GM18873 (cell line): ENCODE measurements at regions not wholly inside any gene's neighbourhood (a gene's known extent, or its start where the extent isn't known, plus 50 kb on each side); places are given as distances from the start of the nearest gene placed in this dataset.

ENCODE experiments used
- ATAC-seq: cut with Tn5 transposase; IDR thresholded peaks from one replicate; pipeline ENCODE4 v1.9.1; 2021; ENCODE audit warnings: mild to moderate bottlenecking, moderate library complexity, moderate number of reproducible peaks; ENCODE audit not compliant: unreplicated experiment, low FRiP score

DNA sequence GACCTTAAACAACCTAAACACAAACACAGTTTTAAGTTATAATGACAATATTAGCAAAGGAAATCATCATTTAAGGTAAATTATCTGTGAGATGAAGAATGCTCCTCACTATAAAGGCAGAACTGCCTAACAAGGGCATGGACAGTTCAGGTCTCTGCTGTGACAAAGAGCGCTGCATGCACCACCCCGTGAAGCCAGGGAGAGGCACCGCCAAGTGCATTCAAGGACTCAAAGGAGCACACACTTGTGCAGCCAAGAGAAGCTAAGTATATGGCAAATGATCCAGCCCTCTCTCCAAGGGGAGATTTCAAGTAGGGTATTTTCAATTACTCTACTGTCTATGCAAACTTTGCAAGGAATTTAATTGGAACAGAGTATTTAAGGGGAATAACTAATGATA, 126.0 kb downstream of the RAP2A start:
- no peak for ATAC-seq

DNA sequence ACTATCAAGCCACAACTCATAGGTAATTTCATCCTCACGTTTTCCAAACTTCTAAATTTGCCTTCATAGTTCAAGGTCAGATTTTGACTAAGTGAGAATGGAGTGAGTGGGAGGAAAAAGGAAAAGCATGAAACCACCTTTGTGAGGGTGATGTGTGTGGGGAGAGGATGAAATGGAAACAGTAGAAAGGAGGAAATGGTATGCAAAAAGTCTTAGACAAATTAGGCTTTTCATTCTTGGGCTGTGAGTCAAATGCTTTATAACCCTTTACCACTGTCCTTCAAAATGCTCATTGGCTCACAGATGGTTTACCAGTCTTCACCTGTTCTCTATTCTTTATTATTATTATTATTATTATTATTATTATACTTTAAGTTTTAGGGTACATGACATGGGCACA, 127.2 kb downstream of the RAP2A start:
- ATAC-seq = no peak

DNA sequence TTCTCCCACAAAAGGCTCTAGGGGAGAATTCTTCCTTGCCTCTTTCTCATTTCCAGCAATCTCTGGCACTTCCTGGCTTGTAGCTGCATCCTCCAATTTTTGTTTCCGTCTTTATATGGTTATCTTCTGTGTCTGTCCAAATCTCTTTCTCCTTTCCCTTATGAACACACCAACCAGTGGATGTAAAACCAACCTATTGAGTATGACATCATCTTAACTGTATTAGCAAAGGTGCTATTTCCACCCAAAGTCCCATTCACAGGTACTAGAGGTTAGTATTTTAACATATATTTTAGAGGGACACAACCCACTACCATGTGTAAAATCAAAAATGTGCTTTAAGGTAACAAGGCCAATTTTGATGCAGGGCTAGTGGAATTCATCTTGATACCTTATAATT, 129.0 kb downstream of the RAP2A start:
- no peak for ATAC-seq

DNA sequence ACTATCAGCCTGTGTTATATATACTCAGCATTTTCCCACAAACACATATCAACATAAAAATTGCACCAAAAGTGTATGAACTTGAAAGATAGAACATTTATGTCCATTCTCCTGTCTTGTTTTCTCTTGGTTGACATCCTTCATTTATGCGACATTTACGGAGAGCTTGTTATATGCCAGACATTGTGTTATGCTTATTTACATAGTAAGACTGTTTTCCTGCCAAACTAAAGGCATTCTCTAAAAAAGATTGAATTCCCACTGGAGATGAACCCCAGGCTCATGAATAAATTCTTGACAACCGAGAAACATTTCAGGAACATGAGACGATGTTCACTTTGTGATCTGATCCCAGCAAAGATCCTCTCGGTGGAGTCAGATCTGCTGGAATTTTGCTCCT, 131.0 kb downstream of the RAP2A start:
- no peak for ATAC-seq

DNA sequence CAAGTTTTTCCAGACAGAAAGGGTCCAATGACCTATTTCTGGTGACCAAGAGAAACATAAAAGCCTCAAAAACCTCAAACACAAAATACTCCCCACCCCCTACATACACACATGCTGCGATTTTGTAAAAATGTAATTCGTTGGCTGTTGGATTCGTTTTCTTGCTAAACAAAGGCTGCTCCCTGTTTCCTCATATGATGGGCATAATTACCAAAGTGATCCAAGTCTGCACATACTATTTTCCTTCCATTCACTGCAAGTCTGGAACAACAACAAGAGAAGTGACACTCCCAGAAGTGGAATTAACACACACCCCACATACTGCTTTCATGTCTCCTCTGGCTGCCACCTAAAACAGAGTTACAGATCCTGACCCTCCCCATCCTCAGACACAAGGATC, 131.9 kb downstream of the RAP2A start:
- ATAC-seq = no peak

DNA sequence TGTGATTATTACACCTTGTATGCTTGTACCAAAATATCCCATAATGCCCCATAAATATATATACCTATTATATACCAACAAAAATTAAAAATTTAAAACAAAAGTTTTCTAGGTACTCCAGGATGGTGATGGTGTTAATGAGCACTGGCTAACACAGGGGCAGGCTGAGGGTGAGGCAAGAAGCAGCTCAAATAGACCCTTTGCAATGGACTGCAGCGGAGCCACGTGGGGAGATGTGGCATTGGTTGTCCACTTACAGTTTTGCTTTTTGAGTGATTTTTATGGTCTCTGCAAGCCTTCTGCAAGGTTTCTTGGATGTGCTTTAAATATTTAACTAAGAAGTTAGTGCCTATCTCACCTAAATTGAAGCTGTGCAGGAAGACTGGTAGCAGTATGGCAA, 132.9 kb downstream of the RAP2A start:
- ATAC-seq = no peak

DNA sequence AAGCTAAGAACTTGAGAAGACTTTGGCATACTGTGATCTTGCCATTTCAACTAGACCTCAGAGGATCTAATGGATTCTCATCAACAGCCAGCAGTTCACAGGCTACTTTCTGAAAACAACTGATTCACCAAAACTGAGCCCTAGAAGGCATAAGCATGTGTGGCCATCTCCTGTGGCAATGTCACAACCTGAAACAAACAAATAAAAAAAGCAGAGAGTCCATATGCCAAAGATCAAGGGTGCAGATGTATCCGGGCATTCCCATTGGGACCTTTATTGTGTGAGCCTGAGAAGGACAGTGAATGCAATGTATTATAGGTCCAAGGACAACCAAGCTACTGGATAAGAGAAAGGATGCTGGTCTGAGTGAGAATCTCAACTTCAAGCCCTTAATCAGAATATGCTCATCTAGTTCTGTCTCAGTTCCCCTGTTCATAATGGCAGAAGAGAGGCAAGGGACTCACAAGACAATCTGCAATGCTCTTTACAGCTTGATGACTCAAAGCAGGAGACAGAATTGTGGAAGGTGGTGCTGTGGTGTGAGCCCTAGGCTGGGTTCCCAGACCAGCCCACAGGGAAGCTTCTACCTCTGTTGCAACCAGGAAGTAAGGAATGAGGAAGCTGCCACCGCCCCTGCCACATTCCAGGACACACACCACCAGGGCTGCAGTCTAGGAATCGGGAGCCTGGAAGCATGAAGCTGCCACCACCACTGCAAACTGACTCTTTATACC, 133.7 kb downstream of the RAP2A start:
- ATAC-seq = peak; percentile 98

DNA sequence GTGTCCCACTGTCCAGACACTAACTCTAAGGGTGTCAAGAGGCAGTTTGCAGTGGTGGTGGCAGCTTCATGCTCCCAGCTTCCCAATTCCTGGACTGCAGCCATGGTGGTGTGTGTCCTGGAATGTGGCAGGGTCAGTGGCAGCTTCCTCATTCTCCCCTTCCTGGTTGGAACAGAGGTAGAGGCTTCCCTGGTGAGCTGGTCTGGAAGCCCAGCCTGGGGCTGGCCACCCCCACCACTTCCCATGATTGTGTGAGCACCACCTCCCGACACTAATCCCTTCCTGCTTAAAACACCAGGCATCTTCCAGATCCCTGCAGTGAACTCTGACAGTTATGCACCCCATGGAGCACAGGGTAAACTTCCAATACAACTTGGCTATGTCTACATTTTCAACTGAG, 134.9 kb downstream of the RAP2A start:
- no peak for ATAC-seq

DNA sequence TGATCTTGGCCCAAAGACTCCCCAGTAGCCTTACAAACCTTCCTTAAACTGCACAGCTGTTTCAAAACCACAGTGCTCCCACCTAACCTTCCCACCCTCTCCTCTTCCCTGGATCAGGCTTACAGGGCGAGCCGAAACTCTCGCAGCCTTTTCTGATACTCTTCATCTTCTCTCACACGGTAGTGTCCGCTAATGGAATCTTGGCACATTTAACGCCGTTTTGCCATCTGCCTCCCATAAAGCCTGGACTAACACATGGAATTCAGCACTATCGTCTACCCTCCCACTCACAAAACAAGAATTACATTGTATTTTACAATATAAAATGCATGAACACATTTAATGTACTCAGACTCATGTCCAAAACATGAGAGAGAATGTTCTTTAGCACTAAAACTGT, 135.9 kb downstream of the RAP2A start:
- ATAC-seq = no peak

DNA sequence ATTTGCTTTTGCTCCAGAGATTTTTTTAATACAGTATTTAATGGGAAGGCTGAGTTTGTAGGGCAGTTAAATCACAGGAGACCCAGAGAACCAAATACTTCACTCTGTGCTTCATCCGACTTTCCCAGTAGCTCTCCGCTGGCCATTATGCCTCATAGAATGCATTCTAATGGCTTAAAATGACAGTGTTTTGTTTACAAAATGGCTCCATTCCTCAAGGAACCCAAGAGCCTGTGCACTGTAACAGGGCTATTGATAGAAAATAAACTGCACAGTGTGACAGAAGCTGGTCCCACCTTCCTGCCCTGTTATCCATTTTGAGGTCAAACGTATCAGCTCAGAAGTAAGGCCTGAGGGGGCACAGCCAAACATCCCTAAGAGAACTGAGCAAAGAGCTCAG, 136.5 kb downstream of the RAP2A start:
- no peak for ATAC-seq

DNA sequence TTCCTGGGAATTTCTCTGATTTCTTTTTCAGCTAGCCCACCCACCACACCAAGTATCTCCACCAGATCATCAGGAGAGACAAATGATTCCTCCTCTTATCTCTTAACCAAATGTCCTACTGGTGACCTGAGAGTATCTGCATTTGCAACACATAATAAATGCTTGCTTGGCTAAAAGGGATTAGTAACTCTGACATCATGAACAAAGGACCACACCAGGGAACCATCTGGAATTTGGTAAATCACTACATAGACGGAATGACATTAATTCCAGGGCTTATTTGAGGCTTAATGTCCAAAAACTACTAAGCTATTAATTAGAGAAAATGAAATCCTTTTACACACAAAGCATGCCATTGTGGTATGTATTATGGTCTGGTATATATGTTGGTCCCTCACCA, 139.0 kb downstream of the RAP2A start:
- no peak for ATAC-seq

DNA sequence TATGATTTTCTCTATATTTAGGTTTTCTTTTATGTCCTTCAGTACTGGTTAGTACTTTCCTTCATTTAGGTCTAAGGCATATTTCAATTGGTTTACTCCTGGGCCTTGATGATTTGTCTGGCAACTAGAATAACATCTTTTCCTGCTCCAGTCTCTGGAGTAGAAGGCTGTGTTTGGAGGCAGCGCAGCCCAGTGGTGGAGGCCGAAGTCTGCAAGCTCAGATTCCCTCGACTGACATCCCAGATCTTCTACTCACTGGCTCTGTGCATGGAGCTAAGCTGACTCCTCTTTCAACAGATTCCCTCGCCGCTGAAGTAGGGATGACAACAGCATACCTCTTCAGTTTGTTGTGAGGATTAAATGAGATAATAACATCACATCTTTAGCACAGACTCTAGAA, 141.0 kb downstream of the RAP2A start:
- ATAC-seq = no peak

DNA sequence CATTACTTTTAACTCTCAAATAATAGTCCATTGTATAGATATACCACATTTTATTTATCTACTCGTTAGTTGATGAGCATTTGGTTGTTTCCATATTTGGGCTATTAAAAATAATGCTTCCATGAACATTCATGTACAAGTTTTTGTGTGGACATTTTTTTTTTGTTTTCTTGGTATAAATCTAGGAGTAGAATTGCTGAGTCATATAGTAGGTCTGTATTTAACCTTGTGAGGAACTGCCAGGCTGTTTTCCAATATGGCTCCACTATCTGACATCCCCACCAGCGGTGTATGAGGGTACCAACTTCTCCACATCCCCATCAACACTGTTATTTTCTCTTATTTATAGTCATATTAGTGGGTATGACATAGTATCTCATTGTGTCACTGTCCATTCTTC, 143.1 kb downstream of the RAP2A start:
- ATAC-seq = no peak

DNA sequence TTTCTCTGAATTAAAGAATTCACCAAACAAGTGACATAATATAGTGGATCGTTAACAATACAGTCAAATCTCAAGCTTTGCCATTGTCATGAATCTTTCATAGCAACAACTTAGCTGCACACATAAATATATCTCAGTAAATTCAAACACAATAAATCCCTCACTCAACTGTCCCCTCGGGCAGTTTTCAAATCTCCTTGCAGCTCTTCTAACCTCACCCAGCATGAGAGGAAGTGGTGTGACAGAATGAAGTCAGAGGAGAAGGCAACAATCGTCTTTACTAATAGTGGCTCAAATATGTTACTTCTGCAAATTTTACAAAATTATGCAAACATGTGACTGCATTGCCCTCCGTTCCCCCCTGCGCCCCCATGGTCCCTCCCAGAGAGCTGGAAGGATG, 148.2 kb downstream of the RAP2A start:
- ATAC-seq = no peak

DNA sequence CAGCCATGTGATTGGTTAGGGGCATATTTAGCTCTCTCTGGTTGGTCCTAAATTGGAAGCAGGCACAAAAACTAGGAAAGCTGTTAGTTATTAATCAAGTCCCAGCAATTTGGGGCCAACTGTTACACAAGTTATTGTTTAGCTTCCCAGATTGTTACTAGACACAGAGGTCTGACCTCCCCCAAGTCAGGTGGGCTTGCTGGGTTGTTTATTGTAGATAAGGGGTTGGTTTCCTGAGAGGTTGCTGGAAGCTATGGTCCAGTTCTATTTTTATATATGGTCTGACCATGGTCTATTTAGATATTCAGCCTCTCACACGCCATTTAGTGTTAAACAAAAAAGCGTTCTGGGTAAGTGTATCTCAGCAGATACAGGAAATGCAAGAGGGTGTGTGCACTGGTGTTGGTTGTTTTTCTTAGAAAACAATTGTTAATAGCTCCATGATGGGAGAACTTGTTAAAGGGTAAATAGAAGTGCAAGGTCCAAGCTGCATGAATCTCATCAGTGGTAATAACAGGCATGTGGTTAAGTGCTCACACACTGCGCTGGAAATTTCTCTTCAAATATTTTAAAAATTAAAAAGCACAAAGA, 150.0 kb downstream of the RAP2A start:
- ATAC-seq = no peak

DNA sequence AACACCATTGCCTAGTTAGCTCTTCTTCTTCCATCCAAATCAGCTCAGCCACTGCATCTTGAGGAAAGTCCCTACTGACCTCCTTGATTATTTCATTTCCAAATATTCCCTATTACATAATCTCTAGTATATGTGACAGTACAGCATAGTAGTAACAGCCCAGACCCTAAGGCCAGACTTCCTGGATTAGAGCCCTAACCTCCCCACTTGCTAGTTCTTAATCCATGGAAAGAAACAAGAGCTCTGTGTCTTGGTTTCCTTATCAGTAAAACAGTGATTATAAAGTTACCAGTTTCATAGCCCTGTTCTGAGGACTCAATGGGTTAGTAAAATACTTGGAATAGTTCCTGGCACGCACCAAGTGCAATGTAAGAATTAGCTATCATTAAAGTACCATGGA, 153.0 kb downstream of the RAP2A start:
- no peak for ATAC-seq

DNA sequence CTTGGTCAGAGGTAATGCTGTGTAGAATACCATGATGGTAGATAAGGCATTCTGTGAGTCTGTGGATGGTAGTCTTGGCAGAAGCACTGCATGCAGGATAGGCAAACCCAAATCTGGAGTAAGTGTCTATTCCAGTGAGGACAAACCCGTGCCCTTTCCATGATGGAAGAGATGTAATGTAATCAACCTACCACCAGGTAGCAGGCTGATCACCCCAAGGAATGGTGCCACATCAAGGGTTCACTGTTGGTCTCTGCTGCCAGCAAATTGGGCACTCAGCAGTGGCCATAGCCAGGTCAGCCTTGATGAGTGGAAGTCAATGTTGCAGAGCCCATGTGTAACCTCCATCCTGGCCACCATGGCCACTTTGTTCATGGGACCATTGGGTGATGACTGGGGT, 155.0 kb downstream of the RAP2A start:
- ATAC-seq = no peak

DNA sequence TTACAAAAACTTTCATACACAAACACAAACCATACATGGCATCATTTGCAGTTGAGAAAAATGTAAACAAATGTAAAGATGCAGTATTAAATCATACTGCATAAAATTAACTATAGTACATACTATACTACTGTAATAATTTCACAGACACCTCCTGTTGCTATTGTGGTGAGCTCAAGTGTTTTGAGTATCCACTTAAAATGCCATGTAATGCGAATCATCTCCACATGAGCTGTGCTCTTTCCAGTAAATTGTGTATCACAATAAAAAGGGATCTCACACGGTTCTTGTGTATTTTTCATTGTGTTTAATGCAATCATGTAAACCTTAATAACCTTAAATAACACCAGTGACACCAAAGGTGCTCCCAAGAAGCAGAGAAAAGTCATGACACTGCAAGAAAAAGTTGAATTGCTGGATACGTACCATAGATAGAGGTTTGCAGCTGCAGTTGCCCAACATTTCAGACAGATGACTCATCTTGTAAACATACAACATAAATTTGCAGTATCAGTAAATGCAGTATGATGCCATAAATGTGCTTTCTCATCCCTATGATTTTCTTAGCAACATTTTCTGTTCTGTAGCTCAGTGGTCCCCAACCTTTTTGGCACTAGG, 166.6 kb downstream of the RAP2A start:
- no peak for ATAC-seq

DNA sequence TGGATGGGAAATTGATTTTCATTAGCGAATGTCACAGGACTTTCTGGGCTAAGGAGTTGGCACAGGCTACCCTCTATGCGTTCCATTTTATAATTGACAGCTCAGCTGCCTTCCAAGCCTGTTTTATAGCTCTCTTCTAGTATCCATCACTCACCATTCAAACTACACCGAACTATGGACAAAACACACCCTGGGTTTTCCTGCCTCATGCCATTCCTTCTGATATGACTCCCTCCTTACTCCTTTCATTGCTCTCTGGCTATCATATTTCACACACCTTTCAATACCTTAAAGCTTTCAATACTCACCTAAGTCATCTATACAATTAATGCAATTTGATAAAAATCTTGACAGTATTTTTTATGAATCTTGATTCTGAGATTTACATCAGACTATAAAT, 181.3 kb downstream of the RAP2A start:
- no peak for ATAC-seq

DNA sequence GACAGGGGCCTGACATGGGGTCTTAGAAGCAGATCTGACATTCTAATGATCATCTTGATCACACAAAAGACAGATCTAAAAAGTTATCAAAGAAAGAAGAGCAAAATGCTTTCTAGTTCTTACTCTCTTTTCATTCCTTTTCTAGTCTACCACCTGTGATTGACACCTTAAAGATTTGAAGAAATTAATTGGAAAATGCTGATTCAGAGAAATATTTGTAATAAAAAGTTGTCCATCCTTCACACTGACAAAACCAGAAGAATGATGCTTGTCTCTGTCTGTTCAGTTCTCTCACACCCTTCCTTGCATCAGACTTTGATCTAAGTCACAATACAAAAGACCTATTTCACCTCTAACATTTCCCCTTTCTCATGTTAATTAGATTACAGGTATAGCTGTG, 182.4 kb downstream of the RAP2A start:
- no peak for ATAC-seq

DNA sequence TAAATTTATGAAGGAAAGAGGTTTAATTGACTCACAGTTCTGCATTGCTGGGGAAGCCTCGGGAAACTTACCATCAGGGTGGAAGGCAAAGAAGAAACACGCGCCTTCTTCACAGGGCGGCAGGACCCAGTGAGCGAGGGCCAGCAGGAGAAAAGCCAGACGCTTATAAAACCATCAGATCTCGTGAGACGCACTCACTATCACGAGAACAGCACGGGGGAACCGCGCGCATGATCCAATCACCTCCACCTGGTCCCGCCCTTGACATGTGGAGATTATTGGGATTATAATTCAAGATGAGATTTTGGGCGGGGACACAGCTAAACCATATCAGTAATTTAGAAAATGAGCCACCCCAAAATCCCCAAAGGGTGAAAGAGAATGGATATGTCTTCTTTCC, 187.1 kb downstream of the RAP2A start:
- ATAC-seq = no peak

DNA sequence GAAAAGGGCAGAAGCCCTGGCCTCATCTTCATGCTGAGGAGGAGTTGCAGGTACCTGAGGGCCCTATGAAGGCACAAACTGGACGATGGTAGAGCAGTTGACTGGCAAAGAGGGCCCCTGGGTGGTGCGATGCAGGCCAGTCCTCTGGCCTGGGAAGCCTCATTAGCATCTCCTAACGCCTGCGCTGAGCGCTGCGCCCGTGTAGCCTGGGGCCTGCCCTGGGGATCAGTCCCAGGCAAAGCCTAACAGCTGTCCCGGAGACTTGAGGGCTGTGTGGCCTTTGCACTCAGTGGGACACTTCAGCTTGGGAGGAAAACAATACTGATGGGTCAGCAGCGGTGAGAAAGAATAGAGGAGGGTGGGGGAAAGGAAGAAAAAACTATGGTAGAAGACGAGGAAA, 187.7 kb downstream of the RAP2A start:
- no peak for ATAC-seq
